Heart left ventricle (tissue), 16 donors: ENCODE measurements at regions not wholly inside any gene's neighbourhood (a gene's known extent, or its start where the extent isn't known, plus 50 kb on each side); places are given as distances from the start of the nearest gene placed in this dataset.

ENCODE experiments used
- ATAC-seq, 4 donors: fragments of 200-7000 bp; cut with Tn5 transposase; one replicate each; pipeline ENCODE4 v1.9.1; 2020 to 2022; ENCODE audit warnings: moderate library complexity in 4 of 4, mild to moderate bottlenecking in 3 of 4, moderate number of reproducible peaks in 1 of 4
- DNase-seq, 5 donors: peaks; one replicate each; pipeline ENCODE4 v3.0.0-alpha.2; 2020
- H3K27ac ChIP-seq, 12 donors: fragments of 200-600 bp; sonication (generic) in 4 of 12; one replicate each; pipeline versions ENCODE4 v1.5.0 to v1.8.0; 2016 to 2022; ENCODE audit warnings: mild to moderate bottlenecking in 2 of 12
- H3K27me3 ChIP-seq, 9 donors: fragments of 200-600 bp; sonication (generic) in 2 of 9; one replicate each; pipeline versions ENCODE4 v1.5.1 to v1.8.0; 2016 to 2022; ENCODE audit warnings: mild to moderate bottlenecking in 3 of 9
- H3K36me3 ChIP-seq, 9 donors: fragments of 200-600 bp; sonication (generic) in 2 of 9; one replicate each; pipeline versions ENCODE4 v1.5.0 to v1.8.0; 2018 to 2022; ENCODE audit warnings: mild to moderate bottlenecking in 2 of 9
- H3K4me1 ChIP-seq, 12 donors: fragments of 200-600 bp; sonication (generic) in 4 of 12; one replicate each; pipeline versions ENCODE4 v1.5.0 to v1.8.0; 2016 to 2022; ENCODE audit warnings: mild to moderate bottlenecking in 3 of 12
- H3K4me3 ChIP-seq, 12 donors: fragments of 200-600 bp; sonication (generic) in 4 of 12; one replicate each; pipeline versions ENCODE4 v1.5.0 to v1.8.0; 2017 to 2022; ENCODE audit warnings: mild to moderate bottlenecking in 9 of 12, moderate library complexity in 4 of 12
- H3K9me3 ChIP-seq, 12 donors: fragments of 200-600 bp; sonication (generic) in 4 of 12; one replicate each; pipeline versions ENCODE4 v1.5.0 to v1.8.0; 2016 to 2022; ENCODE audit warnings: mild to moderate bottlenecking in 1 of 12
- POLR2A ChIP-seq, 2 donors: fragments of 450-650 bp; IDR thresholded peaks; one replicate each; pipeline ENCODE4 v1.6.1; 2017; ENCODE audit warnings: antibody characterized with exemption in 2 of 2, mild to moderate bottlenecking in 2 of 2, moderate library complexity in 2 of 2
- WGBS, 4 donors: extraction: QIAGEN DNeasy Blood & Tissue Kit in 2 of 4; methylation state at CpG; one replicate each; pipeline versions ENCODE4 v1.1.5 to v1.1.7; 2013 to 2018; 5-methylcytosine and 5-hydroxymethylcytosine counted together
- intact Hi-C, 10 donors: fragments of 100-400 bp; cut with DNase I; formaldehyde crosslinking; loops; one replicate each; pipeline versions ENCODE4 v1.11.1 to v1.14.2; 2022
- TF ChIP-seq, protein P1 (sequence below), 12 donors: fragments of 200-600 bp; sonication (generic) in 4 of 12; IDR thresholded peaks; one replicate each; pipeline versions ENCODE4 v1.5.0 to v1.8.0; 2018 to 2022; ENCODE audit warnings: antibody characterized with exemption in 12 of 12, mild to moderate bottlenecking in 5 of 12
- donor health status: ischemic (EF 13 %, LVEDD 7.1; RV severe dilation, severe dysfunction).
- donor health status: healthy with polysubstance abuse.
- donor health status: DM: no; HTN: yes; CAD: no.
- donor health status: DM: no; HTN: no; CAD: no.
- donor health status: ischemic (EF 25% LVEDD 6.9; RV normal size, moderate dysfunction).
- donor health status: ischemic (EF 25% LVEDD 5.7; RV mildly dilated, moderate dysfunction).
- donor health status: healthy.
- donor health status: DM: yes; HTN: yes; CAD: no.
- donor health status: ischemic (EF 35%, LVEDD 5.7; RV mildly dilated, moderate dysfunction).
- donor health status: nonischemic (EF 11% LVEDD 7.7; RV severe dilation, severe dysfunction).
- donor health status: DM: yes; HTN: yes; CAD: no.
- donor health status: PGD.
- donor health status: ischemic (EF 29% LVEDD 5.4; RV normal size, mild dysfunction).
- donor health status: nonischemic (EF 23%, LVEDD 6.1; RV moderate dilation, normal function).

DNA sequence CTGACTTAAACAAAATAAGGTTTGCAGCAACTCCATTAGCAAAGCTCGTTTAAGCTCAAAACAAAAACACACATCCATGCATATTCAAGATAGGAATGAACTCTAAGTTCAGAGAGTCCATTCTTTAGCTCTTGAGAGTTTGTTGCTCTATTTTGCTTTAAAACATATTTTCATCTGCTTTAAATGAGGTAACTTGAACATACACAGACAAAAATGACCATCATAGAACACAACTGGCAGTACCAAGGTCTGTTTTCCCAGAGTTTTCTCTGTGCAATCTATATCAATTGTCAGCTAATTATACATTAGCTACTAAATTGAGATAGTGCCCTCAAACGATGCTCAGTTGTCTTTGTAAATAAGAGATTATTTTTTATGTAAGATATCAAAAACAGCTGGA is 423.2 kb upstream of the ANO3 start:
- intact Hi-C loops: no loop called here
- Histone ChIP-seq H3K27me3 (no peaks in the 10 kb centered on the region), H3K4me1 (no peaks in the 10 kb centered on the region), H3K9me3 (peaks cover 0 to 3% (median 0%) of the 10 kb centered on the region in 12 donors), H3K27ac (no peak overlapping the region), H3K4me3 (no peak overlapping the region), H3K36me3 (no peaks in the 10 kb centered on the region)
- DNase-seq: no peak
- ATAC-seq: no peak
- TF ChIP-seq, protein P1, sequence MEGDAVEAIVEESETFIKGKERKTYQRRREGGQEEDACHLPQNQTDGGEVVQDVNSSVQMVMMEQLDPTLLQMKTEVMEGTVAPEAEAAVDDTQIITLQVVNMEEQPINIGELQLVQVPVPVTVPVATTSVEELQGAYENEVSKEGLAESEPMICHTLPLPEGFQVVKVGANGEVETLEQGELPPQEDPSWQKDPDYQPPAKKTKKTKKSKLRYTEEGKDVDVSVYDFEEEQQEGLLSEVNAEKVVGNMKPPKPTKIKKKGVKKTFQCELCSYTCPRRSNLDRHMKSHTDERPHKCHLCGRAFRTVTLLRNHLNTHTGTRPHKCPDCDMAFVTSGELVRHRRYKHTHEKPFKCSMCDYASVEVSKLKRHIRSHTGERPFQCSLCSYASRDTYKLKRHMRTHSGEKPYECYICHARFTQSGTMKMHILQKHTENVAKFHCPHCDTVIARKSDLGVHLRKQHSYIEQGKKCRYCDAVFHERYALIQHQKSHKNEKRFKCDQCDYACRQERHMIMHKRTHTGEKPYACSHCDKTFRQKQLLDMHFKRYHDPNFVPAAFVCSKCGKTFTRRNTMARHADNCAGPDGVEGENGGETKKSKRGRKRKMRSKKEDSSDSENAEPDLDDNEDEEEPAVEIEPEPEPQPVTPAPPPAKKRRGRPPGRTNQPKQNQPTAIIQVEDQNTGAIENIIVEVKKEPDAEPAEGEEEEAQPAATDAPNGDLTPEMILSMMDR (IDR thresholded peaks at IDR 0.05): no peak
- TF ChIP-seq POLR2A (IDR thresholded peaks at IDR 0.05): no peak
- WGBS, 4 donors: 55 to 68% (median 62%) methylated on average over 2 of the region's 2 CpGs

DNA sequence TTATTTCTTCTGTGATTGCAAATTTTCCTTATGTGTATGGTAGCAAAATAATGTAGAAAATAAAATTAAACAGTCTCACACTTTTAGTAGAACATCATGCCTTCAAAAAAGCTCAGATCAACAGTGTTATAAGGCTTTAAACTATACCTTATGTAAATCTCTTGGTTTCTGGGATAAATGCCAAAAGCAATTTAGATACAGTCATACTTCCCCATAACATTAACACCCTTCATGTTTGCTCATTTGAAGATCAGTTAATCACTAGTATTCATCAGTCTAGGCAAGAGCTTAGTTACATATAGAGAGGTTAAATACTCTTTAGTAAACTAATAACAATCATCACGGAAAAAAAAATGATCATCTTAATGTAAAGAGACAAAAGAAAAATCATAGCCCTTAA is 421.8 kb upstream of the ANO3 start:
- H3K36me3 ChIP-seq: no peaks in the 10 kb centered on the region
- H3K9me3 ChIP-seq: peaks cover 0 to 9% (median 3%) of the 10 kb centered on the region in 12 donors
- DNase-seq: no peak
- TF ChIP-seq, protein P1 (IDR thresholded peaks at IDR 0.05): no peak
- TF ChIP-seq POLR2A (IDR thresholded peaks at IDR 0.05): no peak
- no peak for ATAC-seq
- H3K27ac ChIP-seq: no peak overlapping the region
- 77 to 98% (median 90%) methylated on average over 1 of the region's 1 CpG for WGBS, 4 donors
- H3K4me1 ChIP-seq: no peaks in the 10 kb centered on the region
- intact Hi-C loops: no loop called here
- no peaks in the 10 kb centered on the region for H3K27me3 ChIP-seq
- no peak overlapping the region for H3K4me3 ChIP-seq

DNA sequence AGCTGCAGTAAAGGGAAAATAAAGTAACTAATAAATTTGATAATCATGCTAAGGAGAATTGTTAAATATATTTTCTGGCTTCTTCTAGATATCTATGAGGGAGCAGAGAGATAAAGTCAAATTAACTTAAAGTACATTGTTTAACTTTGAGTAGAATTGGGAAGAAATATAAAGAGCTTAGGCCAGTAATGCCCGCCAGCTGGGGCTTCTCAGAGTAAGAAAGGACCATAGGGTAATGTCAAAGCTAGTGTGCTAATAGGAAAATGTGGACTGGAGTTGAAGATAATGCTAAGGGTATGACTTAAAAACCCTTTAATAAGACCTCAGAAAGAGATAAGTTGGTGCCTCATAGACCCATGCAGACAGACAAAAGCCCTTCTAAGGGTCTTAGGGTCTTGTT is 411.6 kb upstream of the ANO3 start:
- 49 to 78% (median 64%) methylated on average over 1 of the region's 1 CpG for whole genome bisulfite sequencing, 4 donors
- TF ChIP-seq POLR2A (IDR thresholded peaks at IDR 0.05): no peak
- TF ChIP-seq, protein P1 (IDR thresholded peaks at IDR 0.05): no peak
- intact Hi-C loops: loop anchor here in 1 of 10 donors (2.0 kb wide), 1 partner anchor 24 kb away; no protein-coding TSS in a partner anchor
- H3K4me1 ChIP-seq: no peaks in the 10 kb centered on the region
- H3K27me3 ChIP-seq: no peaks in the 10 kb centered on the region
- H3K4me3 ChIP-seq: no peak overlapping the region
- no peaks in the 10 kb centered on the region for H3K36me3 ChIP-seq
- DNase-seq (no peak), ATAC-seq (no peak)
- no peak overlapping the region for H3K27ac ChIP-seq
- peaks cover 0 to 7% (median 0%) of the 10 kb centered on the region in 12 donors for H3K9me3 ChIP-seq

DNA sequence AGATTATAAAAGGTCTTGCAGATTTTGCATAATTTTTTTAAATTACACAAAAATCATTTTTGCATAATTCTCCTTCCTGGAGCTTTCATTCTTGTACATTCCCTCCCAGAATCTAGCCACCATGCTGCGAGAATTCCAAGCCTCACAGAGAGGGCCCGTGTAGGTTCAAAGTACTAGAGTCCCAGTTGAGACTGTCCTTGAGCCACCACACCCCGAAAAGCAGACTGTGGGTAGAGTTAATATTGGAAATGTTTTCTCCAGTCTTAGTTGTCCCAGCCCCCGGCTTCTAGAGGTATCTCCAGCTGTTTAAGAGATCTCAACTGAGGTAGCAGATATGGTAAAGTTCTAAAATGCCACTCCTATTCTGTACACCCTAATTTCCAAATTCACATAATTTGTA is 407.3 kb upstream of the ANO3 start:
- H3K36me3 ChIP-seq: no peaks in the 10 kb centered on the region
- intact Hi-C loops: no loop called here
- 80 to 89% (median 84%) methylated on average over 4 of the region's 4 CpGs for WGBS, 4 donors
- peaks cover 0 to 15% (median 0%) of the 10 kb centered on the region in 12 donors for H3K4me1 ChIP-seq
- DNase-seq (no peak), ATAC-seq (no peak)
- H3K27me3 ChIP-seq: no peaks in the 10 kb centered on the region
- H3K4me3 ChIP-seq: no peak overlapping the region
- no peak for TF ChIP-seq POLR2A (IDR thresholded peaks at IDR 0.05)
- TF ChIP-seq, protein P1 (IDR thresholded peaks at IDR 0.05): no peak
- H3K9me3 ChIP-seq: peaks cover 0 to 7% (median 0%) of the 10 kb centered on the region in 12 donors
- no peak overlapping the region for H3K27ac ChIP-seq
